DMS114 treated with DMSO at 0.1 percent for 48 hours (cell line): ENCODE measurements at regions not wholly inside any gene's neighbourhood (a gene's known extent, or its start where the extent isn't known, plus 50 kb on each side); places are given as distances from the start of the nearest gene placed in this dataset.

Source experiments
- DNase-seq: peaks from one replicate; lab custom pipeline; 2025; ENCODE audit not compliant: unreplicated experiment; lab: John Stamatoyannopoulos, UW

- DNase-seq, result no peak
Measured at GRCh38 chr15:31239409-31239808, 87.2 kb upstream of the KLF13 start.

GRCh38 chr15:31241888-31242522 lies 84.6 kb upstream of the KLF13 start:
- no peak for DNase-seq

GRCh38 chr15:31243895-31244294 lies 82.7 kb upstream of the KLF13 start:
- no peak for DNase-seq

- no peak for DNase-seq
Measured at GRCh38 chr15:31245135-31245689, 81.4 kb upstream of the KLF13 start.

- DNase-seq, result no peak
Measured at GRCh38 chr15:31245756-31246155, 80.9 kb upstream of the KLF13 start.

GRCh38 chr15:31247404-31247803 lies 79.2 kb upstream of the KLF13 start:
- DNase-seq, result no peak

- DNase-seq, result no peak
Measured at GRCh38 chr15:31248263-31248662, 78.4 kb upstream of the KLF13 start.

GRCh38 chr15:31248951-31249350 lies 77.7 kb upstream of the KLF13 start:
- DNase-seq, result no peak

- DNase-seq, result no peak
Measured at GRCh38 chr15:31250033-31250432, 76.6 kb upstream of the KLF13 start.

- DNase-seq, result no peak
Measured at GRCh38 chr15:31251165-31251564, 75.5 kb upstream of the KLF13 start.

GRCh38 chr15:31252171-31252785 lies 74.4 kb upstream of the KLF13 start:
- no peak for DNase-seq

GRCh38 chr15:31254431-31255175 lies 72.0 kb upstream of the KLF13 start:
- no peak for DNase-seq

GRCh38 chr15:31255176-31255510 lies 71.5 kb upstream of the KLF13 start:
- no peak for DNase-seq

GRCh38 chr15:31255732-31256377 lies 70.8 kb upstream of the KLF13 start:
- no peak for DNase-seq

- DNase-seq, result no peak
Measured at GRCh38 chr15:31256378-31257265, 70.0 kb upstream of the KLF13 start.

GRCh38 chr15:31257286-31257685 lies 69.3 kb upstream of the KLF13 start:
- DNase-seq, result no peak

GRCh38 chr15:31258260-31258659 lies 68.4 kb upstream of the KLF13 start:
- no peak for DNase-seq

- no peak for DNase-seq
Measured at GRCh38 chr15:31259562-31260252, 66.9 kb upstream of the KLF13 start.

- no peak for DNase-seq
Measured at GRCh38 chr15:31260646-31261265, 65.9 kb upstream of the KLF13 start.
